HG03196 (cell line): ENCODE measurements at regions not wholly inside any gene's neighbourhood (a gene's known extent, or its start where the extent isn't known, plus 50 kb on each side); places are given as distances from the start of the nearest gene placed in this dataset.

Experiments used
- ATAC-seq: cut with Tn5 transposase; IDR thresholded peaks from one replicate; pipeline ENCODE4 v1.9.1; 2021; ENCODE audit not compliant: unreplicated experiment

- ATAC-seq = no peak
Measured at GRCh38 chr16:66069587-66069986, 296.9 kb upstream of the CDH5 start.

- no peak for ATAC-seq
Measured at GRCh38 chr16:66066404-66066803, 300.1 kb upstream of the CDH5 start.

- no peak for ATAC-seq
Measured at GRCh38 chr16:66065925-66066324, 300.6 kb upstream of the CDH5 start.

GRCh38 chr16:66064801-66065530 lies 301.5 kb upstream of the CDH5 start:
- no peak for ATAC-seq

- no peak for ATAC-seq
Measured at GRCh38 chr16:66058832-66059231, 307.7 kb upstream of the CDH5 start.

- no peak for ATAC-seq
Measured at GRCh38 chr16:66058172-66058691, 308.3 kb upstream of the CDH5 start.

- no peak for ATAC-seq
Measured at GRCh38 chr16:66057057-66057456, 309.4 kb upstream of the CDH5 start.

DNA sequence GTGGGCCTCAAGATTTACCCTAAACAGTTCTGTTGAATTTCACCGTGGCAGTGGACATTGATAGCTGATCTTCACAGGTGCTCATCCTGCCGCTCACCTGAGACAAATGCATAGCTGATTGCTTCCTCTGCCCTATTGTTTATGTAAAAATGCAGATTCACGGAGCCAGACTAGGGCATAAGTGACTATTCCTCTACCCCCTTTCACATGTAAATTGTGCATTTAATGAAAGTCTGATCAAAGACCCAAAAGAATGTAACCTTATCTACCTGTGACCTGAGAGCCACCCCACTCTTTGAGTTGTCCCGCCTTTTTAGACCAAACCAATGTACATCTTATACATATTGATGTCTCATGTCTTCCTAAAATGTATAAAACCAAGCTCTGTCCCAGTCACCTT lies 312.4 kb upstream of the CDH5 start:
- no peak for ATAC-seq

- ATAC-seq = no peak
Measured at GRCh38 chr16:66052745-66053144, 313.7 kb upstream of the CDH5 start.

- ATAC-seq = no peak
Measured at GRCh38 chr16:66050991-66051390, 315.5 kb upstream of the CDH5 start.

DNA sequence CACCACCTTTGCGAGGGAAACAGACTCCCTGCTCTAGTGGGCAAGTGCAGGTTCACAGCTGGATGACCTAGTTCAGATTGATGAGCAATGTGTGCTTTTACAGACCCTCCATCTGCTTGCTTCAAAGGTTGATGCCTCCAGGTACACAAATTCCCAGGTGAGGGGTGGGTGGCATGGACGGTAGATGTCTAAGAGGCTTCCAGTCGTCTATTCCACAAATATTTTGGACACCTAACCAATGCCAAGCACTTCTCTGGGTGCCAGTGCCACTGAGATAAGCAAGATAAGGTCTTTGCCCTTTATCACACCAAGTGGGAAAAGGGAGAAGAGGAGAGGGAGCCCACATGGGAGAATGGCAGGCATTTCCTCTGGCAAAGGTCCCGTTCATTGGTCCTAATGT lies 316.6 kb upstream of the CDH5 start:
- no peak for ATAC-seq

- ATAC-seq = no peak
Measured at GRCh38 chr16:66045626-66046025, 320.9 kb upstream of the CDH5 start.

DNA sequence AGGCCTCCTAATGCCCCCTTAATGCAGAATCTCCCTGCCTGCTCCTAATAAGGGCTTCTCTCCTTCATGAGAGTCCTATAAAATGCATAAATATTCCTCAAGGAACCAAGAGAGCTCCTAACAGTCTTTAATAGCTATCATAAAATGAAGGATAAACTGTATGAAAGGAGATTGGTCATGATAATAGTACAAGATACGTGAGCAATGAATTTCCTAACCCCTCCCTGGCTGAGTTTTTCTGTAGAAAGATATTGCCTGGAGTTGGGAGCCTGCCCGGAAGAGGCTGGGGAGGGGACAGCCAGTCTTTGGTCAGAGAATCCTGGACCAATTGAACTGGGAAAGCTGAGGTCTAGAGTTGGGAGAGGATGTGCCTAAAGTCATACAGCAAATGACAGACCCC lies 321.9 kb upstream of the CDH5 start:
- ATAC-seq = no peak

DNA sequence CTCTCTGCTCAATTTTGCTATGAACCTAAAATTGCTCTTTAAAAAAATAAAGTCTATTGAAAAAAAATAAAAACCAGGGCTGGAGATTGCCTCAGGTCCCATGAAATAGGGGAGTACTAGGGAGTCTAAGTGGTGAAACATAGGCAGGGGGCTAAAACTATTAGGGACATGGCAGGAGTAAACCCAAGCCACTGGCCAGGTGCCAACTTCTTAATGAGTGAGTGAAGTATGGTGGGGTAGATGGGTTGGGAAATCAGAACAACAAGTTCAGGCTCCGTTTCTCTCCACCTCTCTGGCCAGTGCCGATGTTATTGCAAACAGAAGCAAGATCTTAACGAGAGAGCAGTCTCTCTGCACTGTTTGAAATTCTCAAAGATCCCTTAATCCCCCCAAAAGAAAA lies 322.4 kb upstream of the CDH5 start:
- ATAC-seq = no peak

DNA sequence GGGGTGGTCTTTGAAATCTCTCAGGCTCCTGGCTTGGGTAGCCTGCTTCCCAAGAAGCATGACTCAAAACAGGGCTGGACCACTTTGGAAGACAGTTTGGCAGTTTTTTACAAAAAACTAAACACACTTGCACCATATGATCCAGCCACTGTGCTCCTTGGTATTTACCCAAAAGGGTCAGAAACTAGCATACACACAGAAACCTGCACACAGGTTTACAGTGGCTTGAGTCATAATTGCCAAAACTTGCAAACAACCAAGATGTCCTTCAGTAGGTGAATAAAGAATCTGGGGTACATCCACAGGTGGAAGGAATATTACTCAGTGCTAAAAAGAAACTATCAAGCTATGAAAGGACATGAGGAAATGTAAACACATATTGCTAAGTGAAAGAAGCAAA lies 323.2 kb upstream of the CDH5 start:
- no peak for ATAC-seq

DNA sequence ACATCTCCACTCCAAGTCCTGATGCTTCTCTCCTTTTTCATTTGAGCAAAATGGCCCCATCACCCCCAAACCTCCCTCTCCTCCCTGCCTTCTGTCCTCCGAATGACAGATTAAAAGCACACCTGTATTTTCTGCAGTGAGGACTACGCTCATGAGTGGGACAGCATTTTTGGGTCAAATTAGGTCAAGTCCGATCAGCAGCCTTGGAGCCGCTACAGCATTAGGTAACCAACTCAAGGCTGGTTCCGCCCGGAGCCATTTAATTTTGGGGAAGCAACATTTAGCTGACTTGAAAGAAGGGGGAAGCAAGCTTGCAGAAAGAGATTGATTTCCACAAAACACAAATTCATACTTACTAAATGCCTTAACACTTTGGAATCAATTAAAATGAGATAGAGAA lies 324.1 kb upstream of the CDH5 start:
- ATAC-seq = no peak

DNA sequence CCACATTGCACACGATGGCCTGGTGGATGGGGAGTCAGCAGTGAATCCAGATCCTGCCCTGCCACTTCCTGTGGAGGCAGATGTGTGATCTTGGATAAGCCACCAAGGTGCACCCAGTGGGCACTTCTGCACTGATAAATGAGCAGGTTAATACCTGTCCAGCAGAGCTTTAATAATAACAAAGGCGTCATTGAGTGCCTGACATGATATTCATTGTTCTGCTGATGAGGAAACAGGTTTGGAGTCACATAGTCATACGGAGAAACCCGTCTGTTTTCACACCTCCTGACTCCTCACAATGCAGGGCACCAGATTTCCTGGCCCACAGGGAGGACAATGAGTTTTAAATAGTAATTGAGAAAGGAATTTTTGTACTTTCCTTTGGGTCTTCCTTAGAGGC lies 324.6 kb upstream of the CDH5 start:
- no peak for ATAC-seq

- ATAC-seq = no peak
Measured at GRCh38 chr16:66039793-66040192, 326.7 kb upstream of the CDH5 start.

DNA sequence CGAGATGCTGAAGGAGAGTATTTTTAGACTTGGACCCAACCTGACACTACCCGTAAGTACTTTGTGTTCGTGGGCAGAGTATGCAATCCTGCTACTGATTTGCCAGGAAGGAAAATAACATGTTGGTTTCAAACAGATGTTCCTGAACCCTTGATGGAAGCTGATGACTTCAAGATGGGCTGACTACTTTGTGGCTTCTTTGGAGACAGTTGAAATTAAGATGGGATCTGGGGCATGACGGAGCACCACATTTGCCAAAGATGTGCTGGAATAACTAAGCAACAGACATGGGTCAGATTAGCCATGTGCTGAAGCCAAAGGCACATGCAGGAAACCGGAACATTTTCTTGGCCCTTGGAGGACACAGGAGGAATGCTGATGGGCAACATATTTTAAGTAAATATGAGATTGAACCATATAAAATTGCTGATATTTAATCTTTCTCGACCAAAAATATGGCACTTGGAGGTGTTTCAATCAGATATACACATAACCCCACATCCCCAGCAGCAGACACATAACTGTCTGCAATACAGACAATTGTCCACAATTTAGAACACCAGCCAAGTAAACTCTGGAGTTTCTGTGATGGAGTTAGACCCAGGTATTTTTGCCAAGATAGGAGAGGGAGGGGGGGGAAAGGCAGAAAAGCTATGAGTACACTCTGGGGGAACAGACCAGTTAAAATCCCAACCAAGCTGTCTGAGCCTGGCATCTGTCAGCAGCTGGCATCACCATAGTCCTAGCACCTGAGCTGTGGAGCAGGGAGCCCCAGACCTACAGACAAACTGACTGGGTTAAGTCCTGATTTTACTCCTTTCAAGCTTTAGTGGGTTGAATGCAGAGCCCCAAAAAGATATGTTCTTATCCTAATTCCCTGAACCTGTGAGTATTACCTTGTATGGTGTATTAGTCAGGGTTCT lies 329.4 kb upstream of the CDH5 start:
- no peak for ATAC-seq

DNA sequence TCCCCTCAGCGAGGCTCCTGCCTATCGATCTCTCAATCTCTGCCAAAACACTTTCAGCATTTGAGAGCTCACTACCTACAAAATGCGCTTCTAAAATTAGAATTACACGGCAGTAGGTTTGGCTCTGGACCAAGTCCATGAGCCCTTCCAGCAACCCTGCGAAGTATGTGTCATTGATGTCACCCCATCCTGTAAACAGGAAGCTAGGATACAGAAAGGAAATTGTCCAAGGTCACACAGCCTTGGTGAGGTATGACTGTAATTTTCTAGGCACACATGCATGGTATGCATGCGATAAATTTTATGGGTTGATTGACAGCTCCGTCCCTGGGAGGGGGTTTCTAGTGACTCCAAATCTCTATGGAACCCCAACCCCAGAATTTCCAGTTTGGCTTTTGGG lies 330.3 kb upstream of the CDH5 start:
- ATAC-seq = no peak

- no peak for ATAC-seq
Measured at GRCh38 chr16:66035096-66035495, 331.4 kb upstream of the CDH5 start.

DNA sequence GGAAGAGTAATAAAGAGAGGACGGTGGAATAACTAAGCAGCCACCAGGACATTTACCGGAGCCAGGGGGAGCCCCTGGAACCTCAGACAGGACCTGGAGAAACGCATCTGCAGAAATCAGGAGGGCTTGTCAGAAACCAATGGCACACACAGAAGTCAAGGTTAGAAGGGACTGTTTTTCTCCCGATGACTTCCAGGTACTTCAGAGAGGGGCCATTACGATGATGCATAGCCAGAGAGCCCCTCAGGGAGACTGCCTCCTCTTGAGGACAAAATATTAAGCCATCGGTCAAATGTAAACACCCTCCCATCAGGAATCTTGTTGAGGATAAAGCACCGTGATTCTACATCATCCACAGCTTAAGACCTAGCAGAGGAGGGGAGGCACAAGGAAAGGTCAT lies 333.6 kb upstream of the CDH5 start:
- ATAC-seq = no peak
